Muscle layer of colon (tissue), 2 donors: ENCODE measurements at regions not wholly inside any gene's neighbourhood (a gene's known extent, or its start where the extent isn't known, plus 50 kb on each side); places are given as distances from the start of the nearest gene placed in this dataset.

ENCODE experiments used
- H3K27ac ChIP-seq: one replicate; pipeline ENCODE4 v1.7.0; 2013; ENCODE audit warnings: low read depth, mild to moderate bottlenecking, low read length, moderate library complexity
- H3K27me3 ChIP-seq, 2 donors: one replicate each; pipeline ENCODE4 v1.7.0; 2013; ENCODE audit warnings: low read length in 2 of 2, mild to moderate bottlenecking in 2 of 2; ENCODE audit not compliant: insufficient read depth in 2 of 2, control insufficient read depth in 1 of 2
- H3K36me3 ChIP-seq: one replicate; pipeline ENCODE4 v1.7.0; 2013; ENCODE audit warnings: mild to moderate bottlenecking, low read length; ENCODE audit not compliant: insufficient read depth
- H3K4me1 ChIP-seq: one replicate; pipeline ENCODE4 v1.7.0; 2013; ENCODE audit warnings: mild to moderate bottlenecking, low read length; ENCODE audit not compliant: insufficient read depth
- H3K4me3 ChIP-seq, 2 donors: one replicate each; pipeline ENCODE4 v1.7.0; 2013; ENCODE audit warnings: low read length in 2 of 2, low read depth in 1 of 2, mild to moderate bottlenecking in 1 of 2, moderate library complexity in 1 of 2
- H3K9ac ChIP-seq: one replicate; pipeline ENCODE4 v1.7.0; 2013; ENCODE audit warnings: low read length
- H3K9me3 ChIP-seq: one replicate; pipeline ENCODE4 v1.7.0; 2013; ENCODE audit warnings: mild to moderate bottlenecking, low read length
- donor health status: abdominal sarcoma.
- donor health status: Adenocarcinoma of cecum.

DNA sequence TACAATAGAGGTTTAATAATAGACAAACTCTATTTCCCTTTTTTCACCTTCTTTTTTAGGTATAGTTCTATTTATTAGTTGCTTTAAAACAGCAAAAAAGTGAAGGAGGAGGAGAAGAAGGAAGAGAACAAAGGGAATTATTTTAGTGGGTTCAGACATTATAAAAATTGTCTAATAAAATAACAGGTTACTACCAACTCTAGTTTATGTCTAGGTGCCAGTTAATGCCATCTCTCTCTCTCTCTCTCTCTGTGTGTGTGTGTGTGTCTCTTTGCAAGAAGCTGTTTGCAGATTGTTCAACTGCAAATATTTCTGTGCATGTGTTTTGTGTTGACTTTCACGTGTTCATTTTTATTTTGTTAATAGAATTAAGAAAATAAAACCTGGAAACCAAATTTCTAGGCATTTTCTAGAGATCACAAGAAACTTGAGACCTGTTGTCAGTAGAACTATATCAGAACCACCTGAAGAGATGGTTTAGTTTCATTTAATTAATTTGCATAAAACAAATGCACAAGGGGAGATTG is 313.5 kb upstream of the SGK1 start:
- H3K9ac ChIP-seq, result no peak overlapping the region
- no peaks in the 10 kb centered on the region for H3K4me1 ChIP-seq
- no peak overlapping the region for H3K27ac ChIP-seq

DNA sequence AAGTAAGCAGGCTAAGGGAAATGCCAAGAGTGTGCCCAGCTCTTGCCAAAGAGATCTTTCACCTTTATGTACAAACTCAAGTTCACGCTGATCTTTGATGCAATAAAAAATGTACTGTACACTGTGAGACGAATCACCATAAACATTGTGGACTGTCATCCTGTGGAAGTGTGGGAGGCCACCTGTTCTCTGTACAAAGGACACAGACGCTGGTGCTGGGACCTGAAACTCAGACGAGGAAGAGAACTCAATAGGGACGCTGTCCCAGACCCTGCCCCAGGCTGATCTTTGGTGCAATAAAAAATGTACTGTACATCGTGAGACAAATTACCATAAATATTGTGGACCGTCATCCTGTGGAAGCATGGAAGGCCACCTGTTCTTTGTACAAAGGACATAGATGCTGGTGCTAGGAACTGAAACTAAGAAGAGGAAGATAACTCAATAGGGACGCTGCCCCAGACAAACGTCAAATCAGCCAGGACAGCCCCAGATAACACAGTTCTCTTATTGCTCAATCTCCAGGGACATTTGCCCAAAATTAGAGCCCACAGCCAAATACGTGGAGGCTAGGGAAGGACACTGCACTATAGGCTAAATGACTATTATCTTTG is 312.7 kb upstream of the SGK1 start:
- Histone ChIP-seq H3K4me3 (no peak overlapping the region), H3K27ac (no peak overlapping the region), H3K9ac (no peak overlapping the region), H3K27me3 (no peaks in the 10 kb centered on the region), H3K36me3 (no peaks in the 10 kb centered on the region), H3K9me3 (no peaks in the 10 kb centered on the region), H3K4me1 (no peaks in the 10 kb centered on the region)

More for the DNA sequence above, 313.5 kb upstream of the SGK1 start:
- no peak overlapping the region for H3K4me3 ChIP-seq
- no peaks in the 10 kb centered on the region for H3K36me3 ChIP-seq
- H3K9me3 ChIP-seq, result no peaks in the 10 kb centered on the region
- no peaks in the 10 kb centered on the region for H3K27me3 ChIP-seq

DNA sequence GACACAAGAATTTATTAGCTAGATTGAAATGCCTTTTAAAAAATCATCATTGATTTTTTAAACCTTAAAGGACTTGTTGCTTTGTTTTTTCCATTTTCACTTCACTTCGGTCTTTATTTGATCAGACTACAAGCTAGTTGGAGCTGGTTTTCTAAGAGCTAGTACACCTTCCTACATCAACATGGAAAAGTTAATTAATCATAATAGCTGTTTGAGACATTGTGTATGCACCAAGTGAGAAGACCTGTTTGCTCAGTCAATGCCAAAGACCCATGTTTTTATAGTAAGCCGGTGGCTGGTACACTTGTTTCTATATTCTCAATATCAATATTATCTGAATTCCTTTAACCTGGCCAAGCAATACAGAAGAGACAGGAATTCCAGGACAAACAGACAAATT is 310.2 kb upstream of the SGK1 start:
- Histone ChIP-seq H3K27me3 (no peaks in the 10 kb centered on the region), H3K4me1 (no peaks in the 10 kb centered on the region), H3K4me3 (no peak overlapping the region), H3K9ac (no peak overlapping the region), H3K9me3 (no peaks in the 10 kb centered on the region), H3K27ac (no peak overlapping the region), H3K36me3 (no peaks in the 10 kb centered on the region)

- Histone ChIP-seq H3K4me3 (no peak overlapping the region), H3K9me3 (no peaks in the 10 kb centered on the region), H3K9ac (no peak overlapping the region), H3K36me3 (no peaks in the 10 kb centered on the region), H3K4me1 (no peaks in the 10 kb centered on the region), H3K27ac (no peak overlapping the region), H3K27me3 (no peaks in the 10 kb centered on the region)
Observed at GRCh38 chr6:134627707-134628106, 309.8 kb upstream of the SGK1 start.

DNA sequence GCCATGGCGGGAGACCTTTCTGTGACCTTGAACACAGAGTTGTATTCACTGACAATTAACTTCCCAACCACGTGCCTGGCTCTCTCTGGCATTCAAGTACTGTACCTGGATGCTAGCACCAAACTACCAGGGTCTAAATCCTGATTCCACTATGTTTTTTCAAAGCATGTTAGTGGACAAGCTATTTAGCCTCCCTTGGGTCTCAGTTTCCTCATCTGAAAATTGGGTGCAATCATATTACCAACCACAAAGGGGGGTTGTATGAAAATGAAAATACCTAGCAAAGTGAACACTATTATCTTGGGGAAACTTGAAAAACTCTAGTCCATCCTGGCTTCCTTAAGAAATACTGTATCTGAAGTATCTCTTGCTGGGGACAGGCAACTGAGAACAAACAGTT is 308.7 kb upstream of the SGK1 start:
- no peaks in the 10 kb centered on the region for H3K4me1 ChIP-seq
- H3K9me3 ChIP-seq, result no peaks in the 10 kb centered on the region
- H3K27me3 ChIP-seq, result no peaks in the 10 kb centered on the region
- H3K27ac ChIP-seq, result no peak overlapping the region
- H3K9ac ChIP-seq, result no peak overlapping the region
- no peaks in the 10 kb centered on the region for H3K36me3 ChIP-seq
- no peak overlapping the region for H3K4me3 ChIP-seq

- no peak overlapping the region for H3K27ac ChIP-seq
- no peaks in the 10 kb centered on the region for H3K4me1 ChIP-seq
- H3K9ac ChIP-seq, result no peak overlapping the region
- H3K4me3 ChIP-seq, result no peak overlapping the region
- H3K27me3 ChIP-seq, result no peaks in the 10 kb centered on the region
- H3K9me3 ChIP-seq, result no peaks in the 10 kb centered on the region
- H3K36me3 ChIP-seq, result no peaks in the 10 kb centered on the region
Observed at GRCh38 chr6:134626086-134626485, 308.2 kb upstream of the SGK1 start.

DNA sequence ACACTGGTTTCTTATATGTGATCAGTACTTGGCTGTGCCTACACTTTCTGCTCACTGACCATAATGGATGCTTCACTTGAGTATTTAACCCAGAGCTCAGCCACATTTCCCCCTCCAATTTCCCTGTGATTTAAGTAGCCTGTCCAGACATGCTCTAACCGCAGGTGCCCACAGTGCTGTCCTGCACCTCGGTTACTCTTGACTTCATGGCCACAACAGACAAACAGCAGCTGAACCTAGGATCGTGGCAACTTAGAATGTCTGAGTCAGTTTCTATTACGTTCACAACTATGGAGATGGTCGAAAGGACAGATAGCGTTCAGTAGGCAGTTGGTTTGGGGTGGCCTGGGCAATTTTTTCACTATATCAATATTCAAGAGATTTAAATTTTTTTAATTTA is 306.9 kb upstream of the SGK1 start:
- Histone ChIP-seq H3K27me3 (no peaks in the 10 kb centered on the region), H3K27ac (no peak overlapping the region), H3K9ac (no peak overlapping the region), H3K4me1 (no peaks in the 10 kb centered on the region), H3K4me3 (no peak overlapping the region), H3K9me3 (no peaks in the 10 kb centered on the region), H3K36me3 (no peaks in the 10 kb centered on the region)

DNA sequence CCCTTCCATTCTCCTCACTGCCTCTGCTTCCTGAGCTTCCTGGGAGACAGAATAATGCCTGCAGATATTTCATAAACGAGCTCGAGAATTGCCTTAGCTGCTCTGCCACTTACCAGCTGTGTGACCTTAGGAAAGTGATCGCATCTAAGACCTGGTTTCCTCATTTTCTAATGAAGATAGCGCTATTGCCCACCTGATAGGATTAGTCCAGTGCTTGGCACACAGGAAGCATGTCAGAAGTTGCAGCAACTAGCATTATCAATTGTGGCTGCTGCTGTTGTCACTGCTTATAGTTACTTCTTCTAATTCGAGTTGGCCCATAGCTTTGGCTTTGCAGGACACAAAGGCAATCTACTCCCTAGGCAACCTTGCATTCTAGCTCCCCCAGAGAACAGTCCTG is 305.5 kb upstream of the SGK1 start:
- no peaks in the 10 kb centered on the region for H3K9me3 ChIP-seq
- H3K27me3 ChIP-seq, result no peaks in the 10 kb centered on the region
- H3K4me3 ChIP-seq, result no peak overlapping the region
- no peak overlapping the region for H3K9ac ChIP-seq
- H3K36me3 ChIP-seq, result no peaks in the 10 kb centered on the region
- no peaks in the 10 kb centered on the region for H3K4me1 ChIP-seq
- no peak overlapping the region for H3K27ac ChIP-seq

GRCh38 chr6:134622382-134623173 is 304.7 kb upstream of the SGK1 start:
- no peaks in the 10 kb centered on the region for H3K4me1 ChIP-seq

DNA sequence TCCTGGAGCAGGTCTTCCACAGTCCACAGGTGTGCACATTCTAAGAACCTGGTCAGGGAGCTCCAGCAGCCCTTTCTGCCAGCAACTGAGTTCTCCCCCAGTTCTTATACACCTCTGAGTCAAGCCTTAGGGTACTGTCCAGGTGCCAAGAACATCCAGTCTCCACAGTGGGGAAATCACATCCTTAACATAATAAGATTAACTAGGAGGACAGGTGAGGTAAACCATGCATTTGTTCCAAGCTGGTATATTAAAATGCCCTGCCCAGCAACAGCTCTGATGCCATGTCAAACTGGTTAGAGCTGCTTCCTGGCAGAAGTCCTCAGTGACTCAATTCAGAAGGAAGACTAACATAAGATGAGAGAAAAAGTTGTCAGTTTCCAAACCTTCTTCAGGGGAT is 303.9 kb upstream of the SGK1 start:
- Histone ChIP-seq H3K36me3 (no peaks in the 10 kb centered on the region), H3K4me3 (no peak overlapping the region), H3K27me3 (no peaks in the 10 kb centered on the region), H3K9me3 (no peaks in the 10 kb centered on the region), H3K27ac (no peak overlapping the region), H3K9ac (no peak overlapping the region), H3K4me1 (no peaks in the 10 kb centered on the region)

More at GRCh38 chr6:134622382-134623173, 304.7 kb upstream of the SGK1 start:
- Histone ChIP-seq H3K4me3 (no peak overlapping the region), H3K27me3 (no peaks in the 10 kb centered on the region), H3K9ac (no peak overlapping the region), H3K9me3 (no peaks in the 10 kb centered on the region), H3K27ac (no peak overlapping the region), H3K36me3 (no peaks in the 10 kb centered on the region)

- Histone ChIP-seq H3K4me3 (no peak overlapping the region), H3K4me1 (no peaks in the 10 kb centered on the region), H3K27me3 (no peaks in the 10 kb centered on the region), H3K36me3 (no peaks in the 10 kb centered on the region), H3K9me3 (no peaks in the 10 kb centered on the region), H3K27ac (no peak overlapping the region), H3K9ac (no peak overlapping the region)
Observed at GRCh38 chr6:134619789-134620188, 301.9 kb upstream of the SGK1 start.

- H3K4me1 ChIP-seq, result no peaks in the 10 kb centered on the region
- no peaks in the 10 kb centered on the region for H3K27me3 ChIP-seq
- no peak overlapping the region for H3K27ac ChIP-seq
- no peak overlapping the region for H3K9ac ChIP-seq
- no peak overlapping the region for H3K4me3 ChIP-seq
- H3K9me3 ChIP-seq, result no peaks in the 10 kb centered on the region
- H3K36me3 ChIP-seq, result no peaks in the 10 kb centered on the region
Observed at GRCh38 chr6:134619077-134619476, 301.2 kb upstream of the SGK1 start.
